ENCODE measurements at regions not wholly inside any gene's neighbourhood (a gene's known extent, or its start where the extent isn't known, plus 50 kb on each side); places are given as distances from the start of the nearest gene placed in this dataset.
"Not testable (repeated sequence)": the region's sequence is repeated elsewhere in the genome, so short reads cannot be mapped to it uniquely, and the experiment has no call there.

DNA sequence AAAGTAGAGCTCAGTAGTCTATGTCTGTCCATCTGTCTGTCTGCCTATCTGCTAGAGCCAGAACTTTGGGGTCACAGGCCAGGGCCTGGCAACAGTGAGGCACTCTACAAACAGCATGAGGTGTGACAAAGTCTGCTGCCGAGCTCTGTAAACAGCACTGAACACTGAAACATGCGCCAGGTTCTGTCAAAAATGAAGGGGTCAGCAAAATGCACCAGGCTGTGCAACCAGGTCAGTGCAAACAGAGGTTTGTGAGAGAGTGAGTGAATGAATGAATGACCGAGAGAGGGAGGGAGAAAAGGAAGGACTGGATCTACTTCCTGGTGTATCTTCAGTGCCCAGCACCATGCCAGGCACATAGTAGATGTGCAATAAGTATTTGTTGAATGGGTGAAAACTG, 1957.8 kb downstream of the FOXD4L5 start:
- not testable (repeated sequence) for TF ChIP-seq EZH2phosphoT487 (IDR thresholded peaks at IDR 0.05; ENCODE audit: borderline replicate concordance, low read length)
- TF ChIP-seq, protein P1, sequence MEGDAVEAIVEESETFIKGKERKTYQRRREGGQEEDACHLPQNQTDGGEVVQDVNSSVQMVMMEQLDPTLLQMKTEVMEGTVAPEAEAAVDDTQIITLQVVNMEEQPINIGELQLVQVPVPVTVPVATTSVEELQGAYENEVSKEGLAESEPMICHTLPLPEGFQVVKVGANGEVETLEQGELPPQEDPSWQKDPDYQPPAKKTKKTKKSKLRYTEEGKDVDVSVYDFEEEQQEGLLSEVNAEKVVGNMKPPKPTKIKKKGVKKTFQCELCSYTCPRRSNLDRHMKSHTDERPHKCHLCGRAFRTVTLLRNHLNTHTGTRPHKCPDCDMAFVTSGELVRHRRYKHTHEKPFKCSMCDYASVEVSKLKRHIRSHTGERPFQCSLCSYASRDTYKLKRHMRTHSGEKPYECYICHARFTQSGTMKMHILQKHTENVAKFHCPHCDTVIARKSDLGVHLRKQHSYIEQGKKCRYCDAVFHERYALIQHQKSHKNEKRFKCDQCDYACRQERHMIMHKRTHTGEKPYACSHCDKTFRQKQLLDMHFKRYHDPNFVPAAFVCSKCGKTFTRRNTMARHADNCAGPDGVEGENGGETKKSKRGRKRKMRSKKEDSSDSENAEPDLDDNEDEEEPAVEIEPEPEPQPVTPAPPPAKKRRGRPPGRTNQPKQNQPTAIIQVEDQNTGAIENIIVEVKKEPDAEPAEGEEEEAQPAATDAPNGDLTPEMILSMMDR (IDR thresholded peaks at IDR 0.05; ENCODE audit: low read depth, low read length, poor library complexity, severe bottlenecking) = not testable (repeated sequence)

Measured in DOHH2 (cell line).